ENCODE measurements at regions not wholly inside any gene's neighbourhood (a gene's known extent, or its start where the extent isn't known, plus 50 kb on each side); places are given as distances from the start of the nearest gene placed in this dataset.

DNA sequence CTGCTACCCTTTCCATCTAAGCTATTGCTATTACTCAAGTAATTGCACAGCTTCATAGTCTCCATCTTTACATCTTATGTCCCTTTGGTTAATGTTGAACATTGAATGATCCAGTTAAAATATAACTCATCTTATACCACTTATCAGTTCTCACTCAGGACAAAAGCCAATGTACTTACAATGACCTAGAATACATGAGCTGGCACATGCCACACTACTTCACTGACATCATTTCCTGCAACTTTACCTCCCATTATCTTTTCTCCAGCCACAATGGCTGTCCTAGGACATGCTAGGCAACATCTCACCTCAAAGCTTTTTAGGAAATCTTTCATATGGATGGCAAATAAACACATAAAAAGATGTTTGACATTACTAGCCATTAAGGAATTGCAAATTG is 309.2 kb downstream of the FOXG1 start:
- Histone ChIP-seq H3K4me1 (no peaks in the 10 kb centered on the region), H3K27me3 (no peaks in the 10 kb centered on the region), H3K4me3 (no peak overlapping the region), H3K36me3 (no peaks in the 10 kb centered on the region), H3K9me3 (no peaks in the 10 kb centered on the region), H3K27ac (no peak overlapping the region)
- ATAC-seq (no peak), DNase-seq (no peak)
- intact Hi-C loops (cut with DNase I): no loop called here
- TF ChIP-seq, protein P1, sequence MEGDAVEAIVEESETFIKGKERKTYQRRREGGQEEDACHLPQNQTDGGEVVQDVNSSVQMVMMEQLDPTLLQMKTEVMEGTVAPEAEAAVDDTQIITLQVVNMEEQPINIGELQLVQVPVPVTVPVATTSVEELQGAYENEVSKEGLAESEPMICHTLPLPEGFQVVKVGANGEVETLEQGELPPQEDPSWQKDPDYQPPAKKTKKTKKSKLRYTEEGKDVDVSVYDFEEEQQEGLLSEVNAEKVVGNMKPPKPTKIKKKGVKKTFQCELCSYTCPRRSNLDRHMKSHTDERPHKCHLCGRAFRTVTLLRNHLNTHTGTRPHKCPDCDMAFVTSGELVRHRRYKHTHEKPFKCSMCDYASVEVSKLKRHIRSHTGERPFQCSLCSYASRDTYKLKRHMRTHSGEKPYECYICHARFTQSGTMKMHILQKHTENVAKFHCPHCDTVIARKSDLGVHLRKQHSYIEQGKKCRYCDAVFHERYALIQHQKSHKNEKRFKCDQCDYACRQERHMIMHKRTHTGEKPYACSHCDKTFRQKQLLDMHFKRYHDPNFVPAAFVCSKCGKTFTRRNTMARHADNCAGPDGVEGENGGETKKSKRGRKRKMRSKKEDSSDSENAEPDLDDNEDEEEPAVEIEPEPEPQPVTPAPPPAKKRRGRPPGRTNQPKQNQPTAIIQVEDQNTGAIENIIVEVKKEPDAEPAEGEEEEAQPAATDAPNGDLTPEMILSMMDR (IDR thresholded peaks at IDR 0.05): no peak
- no peak for TF ChIP-seq POLR2A (IDR thresholded peaks at IDR 0.05)

GRCh38 chr14:29077916-29078315 is 311.3 kb downstream of the FOXG1 start:
- no peaks in the 10 kb centered on the region for H3K4me1 ChIP-seq
- H3K9me3 ChIP-seq: no peaks in the 10 kb centered on the region
- no peaks in the 10 kb centered on the region for H3K36me3 ChIP-seq
- DNase-seq (no peak), ATAC-seq (no peak)
- H3K4me3 ChIP-seq: no peak overlapping the region
- 52% methylated on average over 2 of the region's 2 CpGs for WGBS (ENCODE audit: insufficient coverage, low coverage, low lambda C conversion rate, missing lambda C conversion rate)
- TF ChIP-seq, protein P1 (IDR thresholded peaks at IDR 0.05): no peak
- no peak for TF ChIP-seq POLR2A (IDR thresholded peaks at IDR 0.05)
- no peak overlapping the region for H3K27ac ChIP-seq
- intact Hi-C loops (cut with DNase I): no loop called here
- H3K27me3 ChIP-seq: no peaks in the 10 kb centered on the region

- WGBS (ENCODE audit: insufficient coverage, low coverage, low lambda C conversion rate, missing lambda C conversion rate): 79% methylated on average over 3 of the region's 3 CpGs
- Histone ChIP-seq H3K36me3 (no peaks in the 10 kb centered on the region), H3K27ac (no peak overlapping the region), H3K4me3 (no peak overlapping the region), H3K9me3 (no peaks in the 10 kb centered on the region), H3K4me1 (no peaks in the 10 kb centered on the region), H3K27me3 (no peaks in the 10 kb centered on the region)
- no peak for ATAC-seq
- intact Hi-C loops (cut with DNase I): no loop called here
- TF ChIP-seq POLR2A (IDR thresholded peaks at IDR 0.05): no peak
- TF ChIP-seq, protein P1 (IDR thresholded peaks at IDR 0.05): no peak
- DNase-seq: no peak
These were observed 312.4 kb downstream of the FOXG1 start for GRCh38 chr14:29078810-29079522.

GRCh38 chr14:29085546-29085945 is 319.0 kb downstream of the FOXG1 start:
- no peak overlapping the region for H3K27ac ChIP-seq
- no peaks in the 10 kb centered on the region for H3K36me3 ChIP-seq
- H3K27me3 ChIP-seq: no peaks in the 10 kb centered on the region
- H3K9me3 ChIP-seq: no peaks in the 10 kb centered on the region
- peak in 1 of 4 donors; percentile 34 for ATAC-seq
- WGBS (ENCODE audit: insufficient coverage, low coverage, low lambda C conversion rate, missing lambda C conversion rate): 2% methylated on average over 3 of the region's 3 CpGs
- H3K4me3 ChIP-seq: no peak overlapping the region
- DNase-seq: no peak
- no peak for TF ChIP-seq POLR2A (IDR thresholded peaks at IDR 0.05)
- TF ChIP-seq, protein P1 (IDR thresholded peaks at IDR 0.05): peak; percentile 13 to 30 (median 18)
- H3K4me1 ChIP-seq: no peaks in the 10 kb centered on the region
- intact Hi-C loops (cut with DNase I): no loop called here

- H3K27ac ChIP-seq: no peak overlapping the region
- intact Hi-C loops (cut with DNase I): no loop called here
- TF ChIP-seq POLR2A (IDR thresholded peaks at IDR 0.05): no peak
- TF ChIP-seq, protein P1 (IDR thresholded peaks at IDR 0.05): no peak
- DNase-seq: no peak
- no peaks in the 10 kb centered on the region for H3K9me3 ChIP-seq
- WGBS (ENCODE audit: insufficient coverage, low coverage, low lambda C conversion rate, missing lambda C conversion rate): 5% methylated on average over 1 of the region's 1 CpG
- H3K4me1 ChIP-seq: no peaks in the 10 kb centered on the region
- no peak for ATAC-seq
- no peaks in the 10 kb centered on the region for H3K36me3 ChIP-seq
- no peak overlapping the region for H3K4me3 ChIP-seq
- H3K27me3 ChIP-seq: no peaks in the 10 kb centered on the region
These were observed 323.3 kb downstream of the FOXG1 start for GRCh38 chr14:29089849-29090248.
